ENCODE measurements at regions not wholly inside any gene's neighbourhood (a gene's known extent, or its start where the extent isn't known, plus 50 kb on each side); places are given as distances from the start of the nearest gene placed in this dataset.
"Not testable (repeated sequence)": the region's sequence is repeated elsewhere in the genome, so short reads cannot be mapped to it uniquely, and the experiment has no call there.

- Histone ChIP-seq H3K36me3 (peaks cover under 1% of the 10 kb centered on the region), H3K4me1 (no peaks in the 10 kb centered on the region), H3K9me3 (ENCODE audit: low read depth) (no peaks in the 10 kb centered on the region), H3K4me2 (no peak overlapping the region), H3K27ac (no peak overlapping the region), H2AFZ (replicated peaks) (peak overlapping the region; percentile 38), H3K27me3 (no peaks in the 10 kb centered on the region), H3K9ac (no peak overlapping the region), H3K79me2 (ENCODE audit: low read depth) (no peaks in the 10 kb centered on the region), H3F3A (ENCODE audit: low read depth) (no peaks in the 10 kb centered on the region), H4K20me1 (ENCODE audit: low read depth) (no peaks in the 10 kb centered on the region), H3K4me3 (no peak overlapping the region)
- no peaks in the 10 kb centered on the region for H3K4me1 Mint-ChIP-seq
- H3K9me3 Mint-ChIP-seq, result no peaks in the 10 kb centered on the region
- no peak for TF ChIP-seq EZH2phosphoT487 (IDR thresholded peaks at IDR 0.05)
- TF ChIP-seq EZH2 (IDR thresholded peaks at IDR 0.05), result no peak
- no peak for TF ChIP-seq CTCF (IDR thresholded peaks at IDR 0.05)
- no peaks in the 10 kb centered on the region for H3K27me3 Mint-ChIP-seq (ENCODE audit: insufficient read depth, low read depth)
- H3K4me3 Mint-ChIP-seq, result no peak overlapping the region
- no peak for DNase-seq (ENCODE audit: low spot score)
- H3K36me3 Mint-ChIP-seq, result no peaks in the 10 kb centered on the region
- no peak overlapping the region for H3K27ac Mint-ChIP-seq
Observed at GRCh38 chr5:67844924-67845323, 370.6 kb upstream of the PIK3R1 start.

DNA sequence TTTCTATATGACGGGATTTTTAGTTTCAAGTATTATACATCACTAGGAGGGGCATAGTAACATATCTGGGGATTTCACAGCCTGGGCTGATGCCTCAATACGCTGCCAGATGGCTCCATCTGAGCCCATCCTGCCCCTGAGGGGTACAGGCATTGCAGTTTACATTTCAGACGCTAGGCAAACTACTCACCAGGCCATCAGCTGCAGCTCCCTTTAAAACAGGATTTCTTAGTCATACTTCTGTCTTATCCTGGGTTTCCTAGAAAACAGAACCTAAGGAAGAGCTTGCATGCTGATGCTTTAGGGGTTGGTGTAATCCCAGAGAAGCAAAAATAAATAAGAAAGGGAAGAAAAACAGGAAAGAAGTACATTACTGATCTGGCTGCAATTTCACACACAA is 372.8 kb upstream of the PIK3R1 start:
- no peaks in the 10 kb centered on the region for H3K36me3 Mint-ChIP-seq

DNA sequence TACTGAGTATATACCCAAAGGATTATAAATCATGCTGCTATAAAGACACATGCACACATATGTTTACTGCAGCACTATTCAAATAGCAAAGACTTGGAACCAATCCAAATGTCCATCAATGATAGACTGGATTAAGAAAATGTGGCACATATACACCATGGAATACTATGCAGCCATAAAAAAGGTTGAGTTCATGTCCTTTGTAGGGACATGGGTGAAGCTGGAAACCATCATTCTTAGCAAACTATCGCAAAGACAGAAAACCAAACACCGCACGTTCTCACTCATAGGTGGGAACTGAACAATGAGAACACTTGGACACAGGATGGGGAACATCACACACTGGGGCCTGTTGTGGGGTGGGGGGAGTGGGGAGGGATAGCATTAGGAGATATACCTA is 378.3 kb upstream of the PIK3R1 start:
- not testable (repeated sequence) for H3K4me2 ChIP-seq; H2AFZ ChIP-seq (replicated peaks); H3K9ac ChIP-seq; H3K4me3 Mint-ChIP-seq; H4K20me1 ChIP-seq (ENCODE audit: low read depth); H3K27me3 Mint-ChIP-seq (ENCODE audit: insufficient read depth, low read depth); DNase-seq (ENCODE audit: low spot score); H3K9me3 Mint-ChIP-seq; H3K36me3 Mint-ChIP-seq; H3K4me3 ChIP-seq; H3K79me2 ChIP-seq (ENCODE audit: low read depth); H3F3A ChIP-seq (ENCODE audit: low read depth); H3K27ac ChIP-seq; H3K27ac Mint-ChIP-seq; H3K4me1 ChIP-seq; H3K9me3 ChIP-seq (ENCODE audit: low read depth); H3K4me1 Mint-ChIP-seq; H3K27me3 ChIP-seq; H3K36me3 ChIP-seq

More for the DNA sequence above, 372.8 kb upstream of the PIK3R1 start:
- no peak for TF ChIP-seq EZH2 (IDR thresholded peaks at IDR 0.05)
- peak; percentile 35 for TF ChIP-seq CTCF (IDR thresholded peaks at IDR 0.05)
- TF ChIP-seq EZH2phosphoT487 (IDR thresholded peaks at IDR 0.05), result no peak
- H3F3A ChIP-seq (ENCODE audit: low read depth), result no peaks in the 10 kb centered on the region
- H3K4me1 Mint-ChIP-seq, result no peaks in the 10 kb centered on the region
- no peak overlapping the region for H3K9ac ChIP-seq
- H3K4me1 ChIP-seq, result no peaks in the 10 kb centered on the region
- no peaks in the 10 kb centered on the region for H3K27me3 ChIP-seq
- peak; percentile 27 for DNase-seq (ENCODE audit: low spot score)
- H3K27ac Mint-ChIP-seq, result no peak overlapping the region
- no peaks in the 10 kb centered on the region for H3K27me3 Mint-ChIP-seq (ENCODE audit: insufficient read depth, low read depth)
- no peak overlapping the region for H3K4me3 ChIP-seq
- no peak overlapping the region for H3K4me2 ChIP-seq
- H3K79me2 ChIP-seq (ENCODE audit: low read depth), result no peaks in the 10 kb centered on the region
- H3K36me3 ChIP-seq, result peaks cover 3% of the 10 kb centered on the region
- no peak overlapping the region for H3K27ac ChIP-seq
- H2AFZ ChIP-seq (replicated peaks), result peak overlapping the region; percentile 4
- H4K20me1 ChIP-seq (ENCODE audit: low read depth), result no peaks in the 10 kb centered on the region
- H3K4me3 Mint-ChIP-seq, result no peak overlapping the region
- H3K9me3 ChIP-seq (ENCODE audit: low read depth), result no peaks in the 10 kb centered on the region
- H3K9me3 Mint-ChIP-seq, result peaks cover 2% of the 10 kb centered on the region

GRCh38 chr5:67836496-67836895 is 379.1 kb upstream of the PIK3R1 start:
- H3K27ac ChIP-seq; H2AFZ ChIP-seq (replicated peaks); H3K36me3 Mint-ChIP-seq; H3K4me2 ChIP-seq; DNase-seq (ENCODE audit: low spot score); H3K79me2 ChIP-seq (ENCODE audit: low read depth); H3K4me3 Mint-ChIP-seq; H4K20me1 ChIP-seq (ENCODE audit: low read depth); H3K4me3 ChIP-seq; H3K9me3 Mint-ChIP-seq; H3K4me1 ChIP-seq; H3K27me3 ChIP-seq; H3K27me3 Mint-ChIP-seq (ENCODE audit: insufficient read depth, low read depth); H3K9ac ChIP-seq; H3F3A ChIP-seq (ENCODE audit: low read depth); H3K36me3 ChIP-seq; H3K4me1 Mint-ChIP-seq; H3K27ac Mint-ChIP-seq; H3K9me3 ChIP-seq (ENCODE audit: low read depth): not testable (repeated sequence)

Data from neural progenitor cell (in vitro differentiated cells).